ENCODE measurements at regions not wholly inside any gene's neighbourhood (a gene's known extent, or its start where the extent isn't known, plus 50 kb on each side); places are given as distances from the start of the nearest gene placed in this dataset.

DNA sequence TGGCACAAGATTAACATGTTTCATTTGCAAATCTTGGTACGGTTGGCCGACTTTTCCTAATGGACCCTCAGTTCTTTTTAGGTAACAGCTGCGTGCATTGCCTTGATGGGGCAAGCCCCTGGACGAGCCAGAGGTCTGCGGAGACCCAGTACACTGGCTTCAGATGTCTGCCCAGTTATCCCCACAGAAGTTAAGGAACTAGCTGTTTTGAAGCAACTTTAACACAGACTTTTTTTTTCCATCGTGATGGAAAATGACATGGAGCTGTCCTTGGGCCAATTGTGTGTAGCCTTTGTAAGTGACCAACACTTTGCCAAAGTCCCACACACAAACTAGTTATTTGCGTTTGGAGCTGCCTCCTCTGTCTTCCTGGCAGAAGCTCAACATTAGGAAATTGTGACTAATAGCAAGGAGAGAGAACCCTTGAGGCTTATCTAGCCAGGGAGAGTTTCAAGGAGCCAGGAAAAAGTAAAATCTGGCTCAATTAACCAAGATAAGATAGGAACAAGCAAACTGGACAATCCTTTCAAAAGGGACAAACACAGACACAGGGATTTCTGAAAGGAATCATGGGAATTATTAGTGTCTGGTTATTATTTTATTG, 99.6 kb upstream of the BMPER start:
- no peak for TF ChIP-seq SP1 (IDR thresholded peaks at IDR 0.05)
- TF ChIP-seq SUZ12 (IDR thresholded peaks at IDR 0.05), result no peak
- TF ChIP-seq ELF4 (IDR thresholded peaks at IDR 0.05), result no peak
- no peak for TF ChIP-seq FOXA1 (IDR thresholded peaks at IDR 0.05)
- TF ChIP-seq HDGF (IDR thresholded peaks at IDR 0.05; ENCODE audit: borderline replicate concordance), result no peak
- no peak for TF ChIP-seq TARDBP (IDR thresholded peaks at IDR 0.05)
- TF ChIP-seq NFRKB (IDR thresholded peaks at IDR 0.05), result no peak
- TF ChIP-seq LEF1 (IDR thresholded peaks at IDR 0.05; ENCODE audit: borderline replicate concordance), result no peak
- TF ChIP-seq FOXK2 (IDR thresholded peaks at IDR 0.05), result no peak
